ENCODE measurements at regions not wholly inside any gene's neighbourhood (a gene's known extent, or its start where the extent isn't known, plus 50 kb on each side); places are given as distances from the start of the nearest gene placed in this dataset.

GRCh38 chr11:80990885-80991284 is 1550.1 kb upstream of the TENM4 start:
- Histone ChIP-seq H3K9ac (ENCODE audit: extremely low read depth, insufficient read length, low read length) (no peak overlapping the region), H3K23me2 (ENCODE audit: insufficient read length, low read depth, low read length, poor library complexity, severe bottlenecking) (no peaks in the 10 kb centered on the region), H3K27me3 (ENCODE audit: insufficient read depth, low read length) (no peaks in the 10 kb centered on the region), H4K20me1 (ENCODE audit: control insufficient read depth, insufficient read depth, insufficient read length) (no peaks in the 10 kb centered on the region), H4K91ac (ENCODE audit: insufficient read length, low read depth, low read length) (no peak overlapping the region), H2AFZ (ENCODE audit: low read length) (no peak overlapping the region), H2BK120ac (ENCODE audit: low read depth, low read length, poor library complexity, severe bottlenecking) (no peak overlapping the region), H3K4ac (ENCODE audit: low read depth, low read length) (no peak overlapping the region), H3K4me1 (ENCODE audit: insufficient read depth, low read length) (no peaks in the 10 kb centered on the region; the same call in 1 of the 2 replicates), H2BK5ac (ENCODE audit: insufficient read length, low read length) (no peak overlapping the region), H4K5ac (ENCODE audit: insufficient read length, low read depth, low read length) (no peak overlapping the region), H3T11ph (ENCODE audit: low read length) (no peak overlapping the region), H3K56ac (ENCODE audit: insufficient read length, low read depth, low read length) (no peak overlapping the region), H2BK12ac (ENCODE audit: insufficient read length, low read depth, low read length) (no peak overlapping the region), H3K79me2 (ENCODE audit: insufficient read depth, low read length) (no peaks in the 10 kb centered on the region), H2BK15ac (ENCODE audit: low read depth, low read length) (no peak overlapping the region), H3K27ac (ENCODE audit: insufficient read length, low read depth, low read length) (no peak overlapping the region), H3K79me1 (ENCODE audit: insufficient read depth, low read depth, low read length, poor library complexity, severe bottlenecking) (no peaks in the 10 kb centered on the region), H2BK20ac (ENCODE audit: low read depth, low read length, poor library complexity, severe bottlenecking) (no peak overlapping the region), H3K14ac (ENCODE audit: insufficient read depth, low read length) (no peak overlapping the region), H3K9me3 (ENCODE audit: control insufficient read depth, low read depth, low read length) (no peaks in the 10 kb centered on the region), H3K4me2 (ENCODE audit: insufficient read depth, insufficient read length, low read length) (no peak overlapping the region), H3K18ac (ENCODE audit: insufficient read length, low read depth, low read length) (no peak overlapping the region), H3K23ac (ENCODE audit: insufficient read length, low read depth, low read length) (no peak overlapping the region), H4K8ac (replicated peaks; ENCODE audit: insufficient read length, low read depth, low read length) (no peak overlapping the region), H2AK5ac (ENCODE audit: insufficient read length, low read length) (no peak overlapping the region)
- WGBS (ENCODE audit: extremely low coverage, insufficient read length, low lambda C conversion rate) = no CpG with 5 or more reads among the region's 2 CpGs
- Mint-ChIP-seq H3K27ac (no peak overlapping the region; a peak in 1 of 7 replicates), H3K4me3 (no peak overlapping the region), H3K9me3 (peaks cover 0 to 7% of the 10 kb centered on the region in 2 experiments; a peak in 3 of 5 replicates), H3K4me1 (peaks cover 33 to 39% of the 10 kb centered on the region in 2 experiments), H3K36me3 (ENCODE audit: insufficient read depth in 1 of 3, low read depth in 3 of 3) (peaks cover 2 to 8% (median 2%) of the 10 kb centered on the region in 3 experiments; a peak in 4 of 7 replicates), H3K27me3 (ENCODE audit: low read depth) (no peaks in the 10 kb centered on the region)
- TF ChIP-seq, protein P1, sequence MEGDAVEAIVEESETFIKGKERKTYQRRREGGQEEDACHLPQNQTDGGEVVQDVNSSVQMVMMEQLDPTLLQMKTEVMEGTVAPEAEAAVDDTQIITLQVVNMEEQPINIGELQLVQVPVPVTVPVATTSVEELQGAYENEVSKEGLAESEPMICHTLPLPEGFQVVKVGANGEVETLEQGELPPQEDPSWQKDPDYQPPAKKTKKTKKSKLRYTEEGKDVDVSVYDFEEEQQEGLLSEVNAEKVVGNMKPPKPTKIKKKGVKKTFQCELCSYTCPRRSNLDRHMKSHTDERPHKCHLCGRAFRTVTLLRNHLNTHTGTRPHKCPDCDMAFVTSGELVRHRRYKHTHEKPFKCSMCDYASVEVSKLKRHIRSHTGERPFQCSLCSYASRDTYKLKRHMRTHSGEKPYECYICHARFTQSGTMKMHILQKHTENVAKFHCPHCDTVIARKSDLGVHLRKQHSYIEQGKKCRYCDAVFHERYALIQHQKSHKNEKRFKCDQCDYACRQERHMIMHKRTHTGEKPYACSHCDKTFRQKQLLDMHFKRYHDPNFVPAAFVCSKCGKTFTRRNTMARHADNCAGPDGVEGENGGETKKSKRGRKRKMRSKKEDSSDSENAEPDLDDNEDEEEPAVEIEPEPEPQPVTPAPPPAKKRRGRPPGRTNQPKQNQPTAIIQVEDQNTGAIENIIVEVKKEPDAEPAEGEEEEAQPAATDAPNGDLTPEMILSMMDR (conservative IDR thresholded peaks at IDR 0.05) = no peak
- no peak for DNase-seq

Measured in H9 (cell line).